ENCODE measurements at regions not wholly inside any gene's neighbourhood (a gene's known extent, or its start where the extent isn't known, plus 50 kb on each side); places are given as distances from the start of the nearest gene placed in this dataset.

DNA sequence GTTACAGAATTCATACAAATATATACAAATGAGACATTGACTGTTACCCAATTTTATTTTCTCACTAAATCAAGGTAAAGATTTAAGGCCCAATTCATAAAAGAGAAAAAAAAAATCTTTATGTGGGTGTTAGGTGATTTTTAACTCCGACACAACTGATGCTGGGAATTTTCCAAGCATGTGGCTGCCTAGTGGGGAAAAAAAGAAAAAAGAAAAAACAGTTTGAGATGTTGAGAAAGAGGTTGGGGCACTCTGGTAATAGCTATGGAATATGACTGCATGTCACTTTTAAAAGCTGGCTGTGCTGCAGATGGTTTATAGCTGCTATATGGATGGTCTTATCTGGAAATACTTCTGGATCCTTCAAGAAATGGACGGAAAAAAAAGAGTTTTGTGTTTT is 739.9 kb upstream of the SOX9 start:
- Histone ChIP-seq H3K4me2 (ENCODE audit: low read depth, low read length, poor library complexity, severe bottlenecking) (no peak overlapping the region), H3F3A (ENCODE audit: insufficient read depth) (no peaks in the 10 kb centered on the region), H3K9me2 (replicated peaks; ENCODE audit: insufficient read depth, low read length) (no peaks in the 10 kb centered on the region), H3K27me3 (ENCODE audit: low read length) (no peaks in the 10 kb centered on the region), H2AFZ (ENCODE audit: low read depth, low read length, severe bottlenecking) (no peak overlapping the region), H3K4me3 (ENCODE audit: insufficient read depth, low read length, poor library complexity, severe bottlenecking) (no peak overlapping the region), H3K79me2 (ENCODE audit: insufficient read depth, low read length) (no peaks in the 10 kb centered on the region), H3K36me3 (ENCODE audit: low read length) (no peaks in the 10 kb centered on the region), H3K27ac (ENCODE audit: low read depth, low read length) (no peak overlapping the region), H3K9ac (ENCODE audit: low read length) (no peak overlapping the region), H4K20me1 (ENCODE audit: low read depth, low read length) (no peaks in the 10 kb centered on the region), H3K9me3 (ENCODE audit: insufficient read depth, low read length) (no peaks in the 10 kb centered on the region)
- no peak for TF ChIP-seq EZH2phosphoT487 (conservative IDR thresholded peaks at IDR 0.05; ENCODE audit: low read length)
- TF ChIP-seq, protein P1, sequence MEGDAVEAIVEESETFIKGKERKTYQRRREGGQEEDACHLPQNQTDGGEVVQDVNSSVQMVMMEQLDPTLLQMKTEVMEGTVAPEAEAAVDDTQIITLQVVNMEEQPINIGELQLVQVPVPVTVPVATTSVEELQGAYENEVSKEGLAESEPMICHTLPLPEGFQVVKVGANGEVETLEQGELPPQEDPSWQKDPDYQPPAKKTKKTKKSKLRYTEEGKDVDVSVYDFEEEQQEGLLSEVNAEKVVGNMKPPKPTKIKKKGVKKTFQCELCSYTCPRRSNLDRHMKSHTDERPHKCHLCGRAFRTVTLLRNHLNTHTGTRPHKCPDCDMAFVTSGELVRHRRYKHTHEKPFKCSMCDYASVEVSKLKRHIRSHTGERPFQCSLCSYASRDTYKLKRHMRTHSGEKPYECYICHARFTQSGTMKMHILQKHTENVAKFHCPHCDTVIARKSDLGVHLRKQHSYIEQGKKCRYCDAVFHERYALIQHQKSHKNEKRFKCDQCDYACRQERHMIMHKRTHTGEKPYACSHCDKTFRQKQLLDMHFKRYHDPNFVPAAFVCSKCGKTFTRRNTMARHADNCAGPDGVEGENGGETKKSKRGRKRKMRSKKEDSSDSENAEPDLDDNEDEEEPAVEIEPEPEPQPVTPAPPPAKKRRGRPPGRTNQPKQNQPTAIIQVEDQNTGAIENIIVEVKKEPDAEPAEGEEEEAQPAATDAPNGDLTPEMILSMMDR (IDR thresholded peaks at IDR 0.05; ENCODE audit: insufficient read depth, low read length, poor library complexity, severe bottlenecking): no peak

DNA sequence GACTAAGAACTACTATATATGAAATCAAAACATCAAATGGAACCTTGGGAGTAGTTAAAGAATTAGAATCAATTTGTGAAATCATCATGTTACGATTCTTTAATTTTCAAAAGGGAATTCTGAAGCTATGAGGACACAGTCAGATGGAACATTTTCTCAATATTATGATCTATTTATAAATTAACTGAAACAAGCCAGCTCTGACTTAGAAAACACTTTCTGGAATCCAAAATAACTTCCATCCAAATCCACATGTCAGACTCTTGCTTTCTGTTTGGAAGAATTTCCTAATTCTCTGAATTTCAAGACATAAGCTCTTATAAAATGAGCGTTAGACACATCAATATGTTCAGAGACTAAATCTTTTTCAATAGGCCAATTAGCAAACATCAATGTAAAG is 737.7 kb upstream of the SOX9 start:
- no peak overlapping the region for H2AFZ ChIP-seq (ENCODE audit: low read depth, low read length, severe bottlenecking)

DNA sequence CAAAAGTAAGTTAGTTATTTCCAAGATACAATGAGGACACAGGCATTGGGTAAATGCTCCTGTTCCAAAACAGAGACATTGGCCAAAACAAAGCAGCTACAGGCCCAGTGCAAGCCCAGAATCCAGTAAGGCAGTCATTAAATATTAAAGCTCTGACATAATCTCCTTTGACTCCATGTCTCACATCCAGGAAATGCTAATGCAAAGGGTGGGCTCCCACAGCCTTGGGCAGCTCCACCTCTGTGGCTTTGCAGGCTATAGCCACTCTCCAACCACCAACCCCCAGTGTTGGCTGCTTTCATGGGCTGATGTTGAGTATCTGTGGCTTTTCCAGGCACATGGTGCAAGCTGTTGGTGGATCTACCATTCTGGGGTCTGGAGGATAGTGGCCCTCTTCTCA is 733.4 kb upstream of the SOX9 start:
- Histone ChIP-seq H3K9me2 (replicated peaks; ENCODE audit: insufficient read depth, low read length) (no peaks in the 10 kb centered on the region), H3K27me3 (ENCODE audit: low read length) (no peaks in the 10 kb centered on the region), H4K20me1 (ENCODE audit: low read depth, low read length) (no peaks in the 10 kb centered on the region), H3F3A (ENCODE audit: insufficient read depth) (no peaks in the 10 kb centered on the region), H3K27ac (ENCODE audit: low read depth, low read length) (no peak overlapping the region), H2AFZ (ENCODE audit: low read depth, low read length, severe bottlenecking) (no peak overlapping the region), H3K9ac (ENCODE audit: low read length) (no peak overlapping the region), H3K4me3 (ENCODE audit: insufficient read depth, low read length, poor library complexity, severe bottlenecking) (no peak overlapping the region), H3K79me2 (ENCODE audit: insufficient read depth, low read length) (no peaks in the 10 kb centered on the region), H3K9me3 (ENCODE audit: insufficient read depth, low read length) (no peaks in the 10 kb centered on the region), H3K4me2 (ENCODE audit: low read depth, low read length, poor library complexity, severe bottlenecking) (no peak overlapping the region), H3K36me3 (ENCODE audit: low read length) (no peaks in the 10 kb centered on the region)
- TF ChIP-seq, protein P1 (IDR thresholded peaks at IDR 0.05; ENCODE audit: insufficient read depth, low read length, poor library complexity, severe bottlenecking): no peak
- no peak for TF ChIP-seq EZH2phosphoT487 (conservative IDR thresholded peaks at IDR 0.05; ENCODE audit: low read length)

More for the DNA sequence above, 737.7 kb upstream of the SOX9 start:
- no peaks in the 10 kb centered on the region for H3K27me3 ChIP-seq (ENCODE audit: low read length)
- TF ChIP-seq EZH2phosphoT487 (conservative IDR thresholded peaks at IDR 0.05; ENCODE audit: low read length): no peak
- TF ChIP-seq, protein P1 (IDR thresholded peaks at IDR 0.05; ENCODE audit: insufficient read depth, low read length, poor library complexity, severe bottlenecking): no peak
- no peak overlapping the region for H3K4me3 ChIP-seq (ENCODE audit: insufficient read depth, low read length, poor library complexity, severe bottlenecking)
- H3K27ac ChIP-seq (ENCODE audit: low read depth, low read length): no peak overlapping the region
- H4K20me1 ChIP-seq (ENCODE audit: low read depth, low read length): no peaks in the 10 kb centered on the region
- H3K4me2 ChIP-seq (ENCODE audit: low read depth, low read length, poor library complexity, severe bottlenecking): no peak overlapping the region
- no peaks in the 10 kb centered on the region for H3K36me3 ChIP-seq (ENCODE audit: low read length)
- H3K9ac ChIP-seq (ENCODE audit: low read length): no peak overlapping the region
- no peaks in the 10 kb centered on the region for H3K9me3 ChIP-seq (ENCODE audit: insufficient read depth, low read length)
- H3K79me2 ChIP-seq (ENCODE audit: insufficient read depth, low read length): no peaks in the 10 kb centered on the region
- H3K9me2 ChIP-seq (replicated peaks; ENCODE audit: insufficient read depth, low read length): no peaks in the 10 kb centered on the region
- H3F3A ChIP-seq (ENCODE audit: insufficient read depth): no peaks in the 10 kb centered on the region
